ENCODE measurements at regions not wholly inside any gene's neighbourhood (a gene's known extent, or its start where the extent isn't known, plus 50 kb on each side); places are given as distances from the start of the nearest gene placed in this dataset.

GRCh38 chr4:20443015-20443805 lies 191.5 kb downstream of the SLIT2 start:
- TF ChIP-seq EZH2phosphoT487 (IDR thresholded peaks at IDR 0.05) (no peak), CTCF (IDR thresholded peaks at IDR 0.05) (no peak)
